Neutrophil (primary cell): ENCODE measurements at regions not wholly inside any gene's neighbourhood (a gene's known extent, or its start where the extent isn't known, plus 50 kb on each side); places are given as distances from the start of the nearest gene placed in this dataset.

Experiments used
- H3K27ac ChIP-seq: fragments of 200-600 bp; sonication (generic); 2 replicates; pipeline ENCODE4 v1.5.1; 2016; ENCODE audit warnings: mild to moderate bottlenecking, moderate library complexity
- H3K27me3 ChIP-seq: fragments of 200-600 bp; sonication (generic); 2 replicates; pipeline ENCODE4 v1.6.0; 2016; ENCODE audit warnings: mild to moderate bottlenecking
- H3K36me3 ChIP-seq: fragments of 200-600 bp; sonication (generic); 2 replicates; pipeline ENCODE4 v1.5.1; 2017
- H3K4me1 ChIP-seq, 2 experiments: fragments of 200-600 bp in 1 of 2; sonication (generic) in 1 of 2; 1 replicate in 1 of 2; 2 replicates in 1 of 2; pipeline versions ENCODE4 v1.5.1 to v1.6.1; 2013 to 2016; ENCODE audit warnings: low read depth in 1 of 2, low read length in 1 of 2, mild to moderate bottlenecking in 1 of 2, moderate library complexity in 1 of 2; ENCODE audit not compliant: control insufficient read depth in 1 of 2, insufficient read depth in 1 of 2
- H3K4me3 ChIP-seq, 2 experiments: fragments of 200-600 bp in 1 of 2; sonication (generic) in 1 of 2; 1 replicate in 1 of 2; 2 replicates in 1 of 2; pipeline ENCODE4 v1.5.1; 2013 to 2016; ENCODE audit warnings: low read depth in 1 of 2, low read length in 1 of 2, mild to moderate bottlenecking in 1 of 2, moderate library complexity in 1 of 2
- H3K9me3 ChIP-seq: fragments of 200-600 bp; sonication (generic); 2 replicates; pipeline ENCODE4 v1.5.1; 2016
- TF ChIP-seq, protein P1 (sequence below): fragments of 200-600 bp; sonication (generic); IDR thresholded peaks from 2 replicates; pipeline ENCODE4 v1.5.1; 2016; ENCODE audit warnings: antibody characterized with exemption

DNA sequence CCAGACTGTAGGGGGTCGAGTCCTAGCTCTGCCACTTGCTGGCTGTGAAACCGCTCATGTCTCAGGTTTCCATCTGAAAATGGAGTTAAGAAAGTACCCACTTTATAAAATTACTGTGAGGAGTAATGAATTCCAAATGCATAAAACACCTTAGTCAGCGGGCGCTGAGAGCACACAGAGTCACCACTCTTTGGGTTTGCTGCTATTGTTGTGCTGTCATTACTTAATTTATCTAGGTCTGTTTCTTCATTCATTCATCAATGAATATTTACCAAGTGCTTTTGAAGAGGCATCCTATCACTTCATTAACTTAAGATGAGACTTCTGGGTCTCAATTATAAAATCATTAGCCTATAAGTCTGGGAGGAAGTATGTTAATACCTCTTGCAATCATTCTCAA is 317.3 kb downstream of the FBXW7 start:
- TF ChIP-seq, protein P1, sequence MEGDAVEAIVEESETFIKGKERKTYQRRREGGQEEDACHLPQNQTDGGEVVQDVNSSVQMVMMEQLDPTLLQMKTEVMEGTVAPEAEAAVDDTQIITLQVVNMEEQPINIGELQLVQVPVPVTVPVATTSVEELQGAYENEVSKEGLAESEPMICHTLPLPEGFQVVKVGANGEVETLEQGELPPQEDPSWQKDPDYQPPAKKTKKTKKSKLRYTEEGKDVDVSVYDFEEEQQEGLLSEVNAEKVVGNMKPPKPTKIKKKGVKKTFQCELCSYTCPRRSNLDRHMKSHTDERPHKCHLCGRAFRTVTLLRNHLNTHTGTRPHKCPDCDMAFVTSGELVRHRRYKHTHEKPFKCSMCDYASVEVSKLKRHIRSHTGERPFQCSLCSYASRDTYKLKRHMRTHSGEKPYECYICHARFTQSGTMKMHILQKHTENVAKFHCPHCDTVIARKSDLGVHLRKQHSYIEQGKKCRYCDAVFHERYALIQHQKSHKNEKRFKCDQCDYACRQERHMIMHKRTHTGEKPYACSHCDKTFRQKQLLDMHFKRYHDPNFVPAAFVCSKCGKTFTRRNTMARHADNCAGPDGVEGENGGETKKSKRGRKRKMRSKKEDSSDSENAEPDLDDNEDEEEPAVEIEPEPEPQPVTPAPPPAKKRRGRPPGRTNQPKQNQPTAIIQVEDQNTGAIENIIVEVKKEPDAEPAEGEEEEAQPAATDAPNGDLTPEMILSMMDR, result no peak
- H3K4me1 ChIP-seq, result no peaks in the 10 kb centered on the region

GRCh38 chr4:152217896-152218295 is 318.0 kb downstream of the FBXW7 start:
- H3K4me1 ChIP-seq, result no peaks in the 10 kb centered on the region
- TF ChIP-seq, protein P1, result no peak
- H3K27me3 ChIP-seq, result no peaks in the 10 kb centered on the region

More for the DNA sequence above, 317.3 kb downstream of the FBXW7 start:
- H3K9me3 ChIP-seq, result no peaks in the 10 kb centered on the region
- no peaks in the 10 kb centered on the region for H3K36me3 ChIP-seq
- H3K27ac ChIP-seq, result no peak overlapping the region
- no peaks in the 10 kb centered on the region for H3K27me3 ChIP-seq
- no peak overlapping the region for H3K4me3 ChIP-seq

DNA sequence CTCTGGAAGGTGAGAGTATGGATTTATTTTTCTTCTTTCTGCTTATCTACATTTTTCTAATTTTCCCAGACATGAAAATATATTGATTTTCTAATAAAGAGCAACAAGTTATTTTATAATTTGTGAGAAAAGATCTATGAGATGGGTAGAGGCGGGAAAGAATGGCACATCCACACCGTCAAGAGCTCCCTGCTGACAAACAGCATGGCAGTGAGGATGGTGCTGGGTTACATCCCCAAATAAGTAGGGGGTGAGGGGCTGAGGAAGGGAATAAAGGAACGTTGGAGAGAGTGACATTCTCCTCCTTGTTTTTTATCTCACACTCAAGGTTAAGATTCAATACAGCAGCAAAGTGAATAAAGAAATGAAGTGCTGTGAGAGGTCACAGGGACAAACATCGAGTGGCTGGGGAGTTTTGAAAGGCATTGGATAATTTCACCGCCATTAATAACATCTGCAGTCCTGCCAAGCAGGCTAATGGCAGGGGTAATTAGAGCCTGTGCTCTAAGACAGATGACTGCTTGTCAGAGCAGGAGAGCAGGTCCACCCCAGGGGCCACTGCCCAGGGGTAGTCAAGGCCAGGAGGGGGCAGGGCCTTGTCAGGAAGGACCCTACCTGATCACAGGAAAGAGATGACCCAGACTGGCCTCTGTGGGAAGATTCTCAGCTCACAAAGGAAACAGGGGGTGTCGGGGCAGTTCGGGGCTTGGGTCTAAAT is 323.8 kb downstream of the FBXW7 start:
- Histone ChIP-seq H3K4me1 (no peaks in the 10 kb centered on the region), H3K36me3 (no peaks in the 10 kb centered on the region), H3K4me3 (no peak overlapping the region), H3K27me3 (no peaks in the 10 kb centered on the region), H3K9me3 (no peaks in the 10 kb centered on the region), H3K27ac (no peak overlapping the region)
- TF ChIP-seq, protein P1, result no peak

More at GRCh38 chr4:152217896-152218295, 318.0 kb downstream of the FBXW7 start:
- no peak overlapping the region for H3K4me3 ChIP-seq
- H3K9me3 ChIP-seq, result no peaks in the 10 kb centered on the region
- H3K36me3 ChIP-seq, result no peaks in the 10 kb centered on the region
- H3K27ac ChIP-seq, result no peak overlapping the region

DNA sequence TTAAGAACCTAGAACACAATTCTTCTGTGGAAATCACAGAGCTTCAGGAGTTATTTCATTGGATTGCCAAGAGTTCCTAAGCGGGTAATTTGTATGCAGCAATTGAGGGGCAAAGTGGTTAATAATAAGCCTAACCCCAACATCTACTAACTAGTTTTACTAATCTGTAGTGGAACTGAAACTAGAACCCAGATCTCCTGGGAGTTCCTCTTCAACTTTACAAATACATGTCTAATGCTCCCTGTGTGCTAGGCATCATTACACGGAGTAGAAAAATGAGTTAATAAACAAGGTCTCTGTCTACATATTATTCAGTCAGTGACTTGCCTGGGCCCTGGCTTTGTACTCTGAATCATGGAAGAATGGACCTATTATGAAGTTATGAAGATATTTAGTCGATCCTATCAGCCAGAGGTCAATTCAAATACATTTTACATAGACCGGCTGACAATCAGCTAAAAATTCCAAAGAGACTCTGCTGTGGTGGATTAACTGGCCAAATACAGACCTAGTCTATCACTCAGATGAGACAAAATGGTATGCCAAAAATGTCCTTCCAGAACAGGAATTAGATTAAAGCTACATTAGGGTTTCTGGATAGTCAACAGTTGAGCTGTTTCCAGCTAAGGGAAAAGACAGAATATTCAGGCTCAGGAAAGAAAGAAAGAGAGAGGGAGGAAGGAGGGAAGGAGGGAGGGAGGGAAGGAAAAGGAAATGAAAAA is 326.0 kb downstream of the FBXW7 start:
- TF ChIP-seq, protein P1, result no peak
- no peaks in the 10 kb centered on the region for H3K36me3 ChIP-seq
- no peaks in the 10 kb centered on the region for H3K4me1 ChIP-seq
- no peak overlapping the region for H3K4me3 ChIP-seq
- H3K9me3 ChIP-seq, result no peaks in the 10 kb centered on the region
- no peak overlapping the region for H3K27ac ChIP-seq
- no peaks in the 10 kb centered on the region for H3K27me3 ChIP-seq

GRCh38 chr4:152207378-152207720 is 328.5 kb downstream of the FBXW7 start:
- Histone ChIP-seq H3K4me3 (no peak overlapping the region), H3K4me1 (no peaks in the 10 kb centered on the region), H3K27me3 (no peaks in the 10 kb centered on the region), H3K36me3 (no peaks in the 10 kb centered on the region), H3K27ac (no peak overlapping the region), H3K9me3 (no peaks in the 10 kb centered on the region)
- TF ChIP-seq, protein P1, result no peak
